ENCODE measurements at regions not wholly inside any gene's neighbourhood (a gene's known extent, or its start where the extent isn't known, plus 50 kb on each side); places are given as distances from the start of the nearest gene placed in this dataset.

DNA sequence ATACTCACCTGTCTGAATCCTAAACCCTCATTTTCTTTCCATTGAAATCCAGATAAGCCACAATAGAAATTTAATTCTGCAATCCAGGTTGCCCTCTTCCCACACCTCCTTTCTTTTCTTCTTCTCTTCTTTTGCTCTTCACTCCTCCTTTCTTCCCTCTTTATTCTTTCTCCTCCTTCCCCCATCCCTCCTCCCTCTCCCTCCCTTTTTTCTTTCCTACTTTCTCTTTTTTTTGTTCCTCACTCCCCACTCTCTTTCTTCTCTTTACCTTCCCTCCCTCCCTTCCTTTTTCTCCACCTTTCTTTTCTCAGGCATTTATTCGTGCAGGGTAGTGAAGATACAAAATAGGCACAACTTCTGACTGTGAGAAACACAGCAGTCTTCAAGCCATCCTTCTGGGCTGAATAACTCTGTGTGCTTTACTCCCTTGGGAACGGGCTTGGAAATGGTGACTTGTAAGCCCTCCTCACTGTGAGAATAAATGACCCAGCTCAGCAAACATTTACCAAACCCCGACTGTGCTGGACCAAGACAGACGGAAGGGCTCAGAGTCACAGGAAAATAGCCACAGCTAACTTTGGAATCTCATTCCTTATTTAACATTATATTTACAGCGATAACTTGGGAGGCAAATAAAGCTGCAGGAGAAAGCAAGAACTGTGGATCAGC is 140.8 kb downstream of the HAPSTR1 start:
- no peaks in the 10 kb centered on the region for H3K79me2 ChIP-seq (replicated peaks; ENCODE audit: insufficient read depth)
- H3K9me3 Mint-ChIP-seq = no peaks in the 10 kb centered on the region
- peaks cover 14% of the 10 kb centered on the region for H3K4me1 ChIP-seq (ENCODE audit: insufficient read depth)
- peak; percentile 58 for ATAC-seq
- H3F3A ChIP-seq (replicated peaks; ENCODE audit: low read depth) = no peaks in the 10 kb centered on the region
- TF ChIP-seq, protein P1, sequence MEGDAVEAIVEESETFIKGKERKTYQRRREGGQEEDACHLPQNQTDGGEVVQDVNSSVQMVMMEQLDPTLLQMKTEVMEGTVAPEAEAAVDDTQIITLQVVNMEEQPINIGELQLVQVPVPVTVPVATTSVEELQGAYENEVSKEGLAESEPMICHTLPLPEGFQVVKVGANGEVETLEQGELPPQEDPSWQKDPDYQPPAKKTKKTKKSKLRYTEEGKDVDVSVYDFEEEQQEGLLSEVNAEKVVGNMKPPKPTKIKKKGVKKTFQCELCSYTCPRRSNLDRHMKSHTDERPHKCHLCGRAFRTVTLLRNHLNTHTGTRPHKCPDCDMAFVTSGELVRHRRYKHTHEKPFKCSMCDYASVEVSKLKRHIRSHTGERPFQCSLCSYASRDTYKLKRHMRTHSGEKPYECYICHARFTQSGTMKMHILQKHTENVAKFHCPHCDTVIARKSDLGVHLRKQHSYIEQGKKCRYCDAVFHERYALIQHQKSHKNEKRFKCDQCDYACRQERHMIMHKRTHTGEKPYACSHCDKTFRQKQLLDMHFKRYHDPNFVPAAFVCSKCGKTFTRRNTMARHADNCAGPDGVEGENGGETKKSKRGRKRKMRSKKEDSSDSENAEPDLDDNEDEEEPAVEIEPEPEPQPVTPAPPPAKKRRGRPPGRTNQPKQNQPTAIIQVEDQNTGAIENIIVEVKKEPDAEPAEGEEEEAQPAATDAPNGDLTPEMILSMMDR (conservative IDR thresholded peaks at IDR 0.05; ENCODE audit: low read depth in 2 of 2) = no peak
- TF ChIP-seq ZNF114 (CRISPR knock-in tag; IDR thresholded peaks at IDR 0.05) = no peak
- TF ChIP-seq NANOG (IDR thresholded peaks at IDR 0.05; ENCODE audit: borderline replicate concordance) = no peak
- TF ChIP-seq, protein P2, sequence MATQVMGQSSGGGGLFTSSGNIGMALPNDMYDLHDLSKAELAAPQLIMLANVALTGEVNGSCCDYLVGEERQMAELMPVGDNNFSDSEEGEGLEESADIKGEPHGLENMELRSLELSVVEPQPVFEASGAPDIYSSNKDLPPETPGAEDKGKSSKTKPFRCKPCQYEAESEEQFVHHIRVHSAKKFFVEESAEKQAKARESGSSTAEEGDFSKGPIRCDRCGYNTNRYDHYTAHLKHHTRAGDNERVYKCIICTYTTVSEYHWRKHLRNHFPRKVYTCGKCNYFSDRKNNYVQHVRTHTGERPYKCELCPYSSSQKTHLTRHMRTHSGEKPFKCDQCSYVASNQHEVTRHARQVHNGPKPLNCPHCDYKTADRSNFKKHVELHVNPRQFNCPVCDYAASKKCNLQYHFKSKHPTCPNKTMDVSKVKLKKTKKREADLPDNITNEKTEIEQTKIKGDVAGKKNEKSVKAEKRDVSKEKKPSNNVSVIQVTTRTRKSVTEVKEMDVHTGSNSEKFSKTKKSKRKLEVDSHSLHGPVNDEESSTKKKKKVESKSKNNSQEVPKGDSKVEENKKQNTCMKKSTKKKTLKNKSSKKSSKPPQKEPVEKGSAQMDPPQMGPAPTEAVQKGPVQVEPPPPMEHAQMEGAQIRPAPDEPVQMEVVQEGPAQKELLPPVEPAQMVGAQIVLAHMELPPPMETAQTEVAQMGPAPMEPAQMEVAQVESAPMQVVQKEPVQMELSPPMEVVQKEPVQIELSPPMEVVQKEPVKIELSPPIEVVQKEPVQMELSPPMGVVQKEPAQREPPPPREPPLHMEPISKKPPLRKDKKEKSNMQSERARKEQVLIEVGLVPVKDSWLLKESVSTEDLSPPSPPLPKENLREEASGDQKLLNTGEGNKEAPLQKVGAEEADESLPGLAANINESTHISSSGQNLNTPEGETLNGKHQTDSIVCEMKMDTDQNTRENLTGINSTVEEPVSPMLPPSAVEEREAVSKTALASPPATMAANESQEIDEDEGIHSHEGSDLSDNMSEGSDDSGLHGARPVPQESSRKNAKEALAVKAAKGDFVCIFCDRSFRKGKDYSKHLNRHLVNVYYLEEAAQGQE (IDR thresholded peaks at IDR 0.05; ENCODE audit: unreplicated experiment) = no peak
- no peak for TF ChIP-seq JUNB (IDR thresholded peaks at IDR 0.05; ENCODE audit: unreplicated experiment)
- no peak for TF ChIP-seq CREB1 (CRISPR knock-in tag; IDR thresholded peaks at IDR 0.05; ENCODE audit: low read depth)
- TF ChIP-seq STAT1 (IDR thresholded peaks at IDR 0.05; ENCODE audit: unreplicated experiment) = no peak
- no peak for TF ChIP-seq EZH2 (IDR thresholded peaks at IDR 0.05; ENCODE audit: low read depth, unreplicated experiment)
- TF ChIP-seq ZNF331 (CRISPR knock-in tag; IDR thresholded peaks at IDR 0.05; ENCODE audit: low read depth) = no peak
- TF ChIP-seq EZH2phosphoT487 (IDR thresholded peaks at IDR 0.05; ENCODE audit: unreplicated experiment) = no peak
- TF ChIP-seq, protein P3, sequence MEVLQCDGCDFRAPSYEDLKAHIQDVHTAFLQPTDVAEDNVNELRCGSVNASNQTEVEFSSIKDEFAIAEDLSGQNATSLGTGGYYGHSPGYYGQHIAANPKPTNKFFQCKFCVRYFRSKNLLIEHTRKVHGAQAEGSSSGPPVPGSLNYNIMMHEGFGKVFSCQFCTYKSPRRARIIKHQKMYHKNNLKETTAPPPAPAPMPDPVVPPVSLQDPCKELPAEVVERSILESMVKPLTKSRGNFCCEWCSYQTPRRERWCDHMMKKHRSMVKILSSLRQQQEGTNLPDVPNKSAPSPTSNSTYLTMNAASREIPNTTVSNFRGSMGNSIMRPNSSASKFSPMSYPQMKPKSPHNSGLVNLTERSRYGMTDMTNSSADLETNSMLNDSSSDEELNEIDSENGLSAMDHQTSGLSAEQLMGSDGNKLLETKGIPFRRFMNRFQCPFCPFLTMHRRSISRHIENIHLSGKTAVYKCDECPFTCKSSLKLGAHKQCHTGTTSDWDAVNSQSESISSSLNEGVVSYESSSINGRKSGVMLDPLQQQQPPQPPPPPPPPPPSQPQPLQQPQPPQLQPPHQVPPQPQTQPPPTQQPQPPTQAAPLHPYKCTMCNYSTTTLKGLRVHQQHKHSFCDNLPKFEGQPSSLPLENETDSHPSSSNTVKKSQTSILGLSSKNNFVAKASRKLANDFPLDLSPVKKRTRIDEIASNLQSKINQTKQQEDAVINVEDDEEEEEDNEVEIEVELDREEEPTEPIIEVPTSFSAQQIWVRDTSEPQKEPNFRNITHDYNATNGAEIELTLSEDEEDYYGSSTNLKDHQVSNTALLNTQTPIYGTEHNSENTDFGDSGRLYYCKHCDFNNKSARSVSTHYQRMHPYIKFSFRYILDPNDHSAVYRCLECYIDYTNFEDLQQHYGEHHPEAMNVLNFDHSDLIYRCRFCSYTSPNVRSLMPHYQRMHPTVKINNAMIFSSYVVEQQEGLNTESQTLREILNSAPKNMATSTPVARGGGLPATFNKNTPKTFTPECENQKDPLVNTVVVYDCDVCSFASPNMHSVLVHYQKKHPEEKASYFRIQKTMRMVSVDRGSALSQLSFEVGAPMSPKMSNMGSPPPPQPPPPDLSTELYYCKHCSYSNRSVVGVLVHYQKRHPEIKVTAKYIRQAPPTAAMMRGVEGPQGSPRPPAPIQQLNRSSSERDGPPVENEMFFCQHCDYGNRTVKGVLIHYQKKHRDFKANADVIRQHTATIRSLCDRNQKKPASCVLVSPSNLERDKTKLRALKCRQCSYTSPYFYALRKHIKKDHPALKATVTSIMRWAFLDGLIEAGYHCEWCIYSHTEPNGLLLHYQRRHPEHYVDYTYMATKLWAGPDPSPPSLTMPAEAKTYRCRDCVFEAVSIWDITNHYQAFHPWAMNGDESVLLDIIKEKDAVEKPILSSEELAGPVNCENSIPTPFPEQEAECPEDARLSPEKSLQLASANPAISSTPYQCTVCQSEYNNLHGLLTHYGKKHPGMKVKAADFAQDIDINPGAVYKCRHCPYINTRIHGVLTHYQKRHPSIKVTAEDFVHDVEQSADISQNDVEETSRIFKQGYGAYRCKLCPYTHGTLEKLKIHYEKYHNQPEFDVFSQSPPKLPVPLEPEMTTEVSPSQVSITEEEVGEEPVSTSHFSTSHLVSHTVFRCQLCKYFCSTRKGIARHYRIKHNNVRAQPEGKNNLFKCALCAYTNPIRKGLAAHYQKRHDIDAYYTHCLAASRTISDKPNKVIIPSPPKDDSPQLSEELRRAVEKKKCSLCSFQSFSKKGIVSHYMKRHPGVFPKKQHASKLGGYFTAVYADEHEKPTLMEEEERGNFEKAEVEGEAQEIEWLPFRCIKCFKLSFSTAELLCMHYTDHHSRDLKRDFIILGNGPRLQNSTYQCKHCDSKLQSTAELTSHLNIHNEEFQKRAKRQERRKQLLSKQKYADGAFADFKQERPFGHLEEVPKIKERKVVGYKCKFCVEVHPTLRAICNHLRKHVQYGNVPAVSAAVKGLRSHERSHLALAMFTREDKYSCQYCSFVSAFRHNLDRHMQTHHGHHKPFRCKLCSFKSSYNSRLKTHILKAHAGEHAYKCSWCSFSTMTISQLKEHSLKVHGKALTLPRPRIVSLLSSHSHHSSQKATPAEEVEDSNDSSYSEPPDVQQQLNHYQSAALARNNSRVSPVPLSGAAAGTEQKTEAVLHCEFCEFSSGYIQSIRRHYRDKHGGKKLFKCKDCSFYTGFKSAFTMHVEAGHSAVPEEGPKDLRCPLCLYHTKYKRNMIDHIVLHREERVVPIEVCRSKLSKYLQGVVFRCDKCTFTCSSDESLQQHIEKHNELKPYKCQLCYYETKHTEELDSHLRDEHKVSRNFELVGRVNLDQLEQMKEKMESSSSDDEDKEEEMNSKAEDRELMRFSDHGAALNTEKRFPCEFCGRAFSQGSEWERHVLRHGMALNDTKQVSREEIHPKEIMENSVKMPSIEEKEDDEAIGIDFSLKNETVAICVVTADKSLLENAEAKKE (CRISPR knock-in tag; IDR thresholded peaks at IDR 0.05) = no peak
- H3K27me3 Mint-ChIP-seq (ENCODE audit: insufficient read depth, low read depth, poor library complexity) = peaks cover 4% of the 10 kb centered on the region
- peaks cover 13% of the 10 kb centered on the region; the same call in 2 of the 3 replicates for H3K4me1 Mint-ChIP-seq
- H3K36me3 Mint-ChIP-seq (ENCODE audit: low read depth) = no peaks in the 10 kb centered on the region
- no peak for DNase-seq (ENCODE audit: low spot score)
- H3K4me2 ChIP-seq = peak overlapping the region; percentile 42
- no peak overlapping the region for H3K27ac Mint-ChIP-seq
- H4K20me1 ChIP-seq (replicated peaks; ENCODE audit: insufficient read depth) = no peaks in the 10 kb centered on the region
- H3K9me2 ChIP-seq (ENCODE audit: insufficient read depth) = no peaks in the 10 kb centered on the region
- H3K27me3 ChIP-seq (ENCODE audit: insufficient read depth) = no peaks in the 10 kb centered on the region
- H3K4me3 Mint-ChIP-seq = no peak overlapping the region
- no peak overlapping the region for H3K4me3 ChIP-seq
- H3K36me3 ChIP-seq (ENCODE audit: insufficient read depth) = no peaks in the 10 kb centered on the region
- H3K27ac ChIP-seq (ENCODE audit: low read depth) = no peak overlapping the region
- H2AFZ ChIP-seq = peak overlapping the region; percentile 38; the same call in 1 of the 2 replicates
